Hepatic stellate cell (primary cell): ENCODE measurements at regions not wholly inside any gene's neighbourhood (a gene's known extent, or its start where the extent isn't known, plus 50 kb on each side); places are given as distances from the start of the nearest gene placed in this dataset.
"Not testable (repeated sequence)": the region's sequence is repeated elsewhere in the genome, so short reads cannot be mapped to it uniquely, and the experiment has no call there.

Experiments
- DNase-seq: peaks from one replicate; pipeline ENCODE4 v3.0.0; 2011; ENCODE audit warnings: low spot score

GRCh38 chr2:4992226-4992625 is 700.0 kb upstream of the SOX11 start:
- no peak for DNase-seq

- no peak for DNase-seq
These were observed 696.7 kb upstream of the SOX11 start for GRCh38 chr2:4995466-4995865.

DNA sequence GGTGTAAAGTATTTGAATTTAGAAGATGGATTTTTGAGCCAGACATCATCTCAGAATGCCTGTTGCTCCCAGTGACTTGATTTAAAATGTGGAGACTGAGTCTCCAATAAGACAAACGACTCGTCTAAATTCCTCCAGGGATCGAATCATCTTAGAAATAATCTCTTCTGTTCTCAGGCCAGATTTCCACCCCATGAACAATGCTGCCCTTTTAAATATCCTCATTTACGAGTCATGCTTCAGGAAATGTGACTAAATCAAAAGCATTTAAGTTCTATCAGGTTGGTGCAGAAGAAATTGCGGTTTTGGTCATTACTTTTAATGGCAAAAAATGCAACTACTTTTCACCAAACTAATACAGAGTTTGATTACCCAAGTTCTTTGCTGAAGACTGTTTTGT is 684.6 kb upstream of the SOX11 start:
- no peak for DNase-seq

- no peak for DNase-seq
These were observed 672.9 kb upstream of the SOX11 start for GRCh38 chr2:5019324-5019723.

GRCh38 chr2:5020116-5020875 is 671.9 kb upstream of the SOX11 start:
- no peak for DNase-seq

- DNase-seq: no peak
These were observed 671.0 kb upstream of the SOX11 start for GRCh38 chr2:5021136-5021535.

- no peak for DNase-seq
These were observed 670.1 kb upstream of the SOX11 start for GRCh38 chr2:5022061-5022460.

- DNase-seq: not testable (repeated sequence)
These were observed 669.2 kb upstream of the SOX11 start for GRCh38 chr2:5022708-5023635.

GRCh38 chr2:5026571-5027234 is 665.5 kb upstream of the SOX11 start:
- DNase-seq: no peak

DNA sequence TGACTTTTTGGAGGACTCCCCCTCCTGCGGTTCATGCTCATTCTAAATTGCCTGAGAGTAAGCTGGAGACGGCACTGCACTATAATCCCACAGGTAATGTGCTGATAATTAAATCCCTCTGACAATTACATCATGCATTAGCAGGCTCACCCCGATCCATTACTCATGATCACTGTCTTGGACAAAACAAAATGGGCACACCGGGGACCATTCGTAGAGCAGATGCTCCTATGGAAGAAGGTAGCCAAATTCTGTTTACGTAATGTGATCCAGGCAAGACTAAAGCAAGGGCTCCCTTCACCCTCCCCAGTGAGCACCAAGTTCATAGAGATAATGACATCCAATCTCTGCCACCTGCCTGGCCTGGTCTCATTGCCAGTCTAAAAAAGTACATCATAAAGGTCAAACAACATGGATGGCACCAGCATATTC is 657.1 kb upstream of the SOX11 start:
- no peak for DNase-seq

- no peak for DNase-seq
These were observed 655.9 kb upstream of the SOX11 start for GRCh38 chr2:5036256-5036655.

DNA sequence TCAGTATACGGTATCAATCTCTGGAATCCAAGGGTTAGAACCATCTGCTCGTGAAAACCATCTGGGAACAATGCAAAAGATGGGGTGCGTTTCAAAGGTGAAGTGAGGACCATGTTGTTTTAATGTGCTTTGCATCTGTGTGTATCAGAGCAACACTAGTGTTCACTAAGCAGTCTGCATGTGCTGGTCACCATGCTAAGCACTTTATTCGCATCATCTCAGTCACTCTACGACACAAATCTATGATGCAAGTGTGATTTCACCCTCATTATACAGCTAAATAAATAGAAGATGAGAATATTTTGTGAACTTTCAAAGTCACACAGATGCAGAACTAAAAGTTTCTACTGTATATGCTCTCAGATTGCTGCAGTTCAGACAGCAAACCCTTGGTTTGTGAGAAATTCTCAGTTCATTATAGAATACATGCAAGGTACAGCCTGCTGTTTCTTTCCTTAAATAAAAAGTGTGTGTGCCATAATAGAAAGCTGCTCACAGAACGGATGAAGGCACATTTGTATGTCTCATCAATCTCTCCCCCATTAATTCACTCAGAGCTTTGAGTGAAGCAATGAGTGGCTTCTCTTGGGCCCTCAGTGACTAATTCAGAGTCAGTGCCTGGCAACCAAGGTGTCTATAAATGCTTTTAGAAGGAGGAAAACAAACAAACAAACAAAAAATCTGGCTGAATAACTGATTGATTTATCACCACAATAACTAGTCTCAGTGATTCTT is 652.8 kb upstream of the SOX11 start:
- no peak for DNase-seq

DNA sequence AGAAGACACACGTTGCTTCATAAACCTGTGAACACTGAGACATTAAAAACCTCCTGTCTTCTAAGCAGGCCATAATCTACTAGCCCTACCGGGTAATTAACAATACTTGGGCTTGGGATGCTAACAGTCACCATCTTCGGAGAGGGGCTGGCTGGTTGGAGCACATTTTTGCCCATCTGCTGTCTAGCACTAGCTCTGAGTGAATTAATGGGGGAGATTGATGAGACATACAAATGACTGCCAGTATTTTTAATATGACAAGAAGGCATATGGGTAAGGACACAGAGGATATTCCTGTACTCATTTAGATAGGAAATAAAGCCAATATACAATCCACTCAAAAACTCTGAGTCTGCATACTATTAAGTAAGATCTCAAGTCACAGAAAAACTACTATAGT is 651.6 kb upstream of the SOX11 start:
- no peak for DNase-seq

GRCh38 chr2:5041501-5041900 is 650.7 kb upstream of the SOX11 start:
- DNase-seq: no peak

DNA sequence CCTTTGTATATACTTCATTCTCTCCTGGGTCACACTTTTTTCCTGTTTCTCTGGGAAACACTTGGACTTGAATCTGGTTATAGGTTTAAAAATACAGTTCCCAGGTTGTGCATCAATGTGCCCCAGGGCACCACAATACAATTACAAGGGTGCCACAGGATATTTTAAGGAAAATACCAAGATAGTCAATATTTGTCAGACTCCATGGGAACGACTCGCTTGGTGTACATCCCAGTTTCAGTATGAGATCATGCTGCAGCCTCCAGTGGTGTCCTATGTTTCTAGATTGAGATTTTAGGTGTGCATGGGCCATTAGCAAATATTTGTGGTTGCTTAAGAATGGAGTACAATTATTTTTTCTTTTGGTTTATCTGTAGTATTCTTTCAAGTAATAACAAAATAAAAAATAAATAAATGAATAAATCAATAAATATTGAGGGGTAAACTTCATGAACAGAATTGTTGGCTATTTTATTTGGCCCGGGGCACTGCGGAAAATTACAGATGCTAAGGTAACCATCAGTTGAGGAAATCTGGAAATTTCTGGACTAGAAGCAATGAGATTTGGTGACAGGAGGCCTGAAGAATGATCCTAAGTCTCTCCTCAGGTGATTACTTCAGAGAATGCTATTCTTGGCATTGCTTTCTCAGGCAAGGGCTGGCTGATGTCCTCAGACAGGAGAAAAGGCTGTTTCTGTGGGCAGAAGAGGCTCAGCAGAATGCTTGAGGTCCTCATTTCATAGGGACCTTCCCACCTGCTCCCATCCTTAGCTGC is 649.3 kb upstream of the SOX11 start:
- DNase-seq: no peak

GRCh38 chr2:5051300-5051699 is 640.9 kb upstream of the SOX11 start:
- DNase-seq: no peak

GRCh38 chr2:5052905-5053304 is 639.3 kb upstream of the SOX11 start:
- no peak for DNase-seq

- no peak for DNase-seq
These were observed 634.3 kb upstream of the SOX11 start for GRCh38 chr2:5057891-5058351.

DNA sequence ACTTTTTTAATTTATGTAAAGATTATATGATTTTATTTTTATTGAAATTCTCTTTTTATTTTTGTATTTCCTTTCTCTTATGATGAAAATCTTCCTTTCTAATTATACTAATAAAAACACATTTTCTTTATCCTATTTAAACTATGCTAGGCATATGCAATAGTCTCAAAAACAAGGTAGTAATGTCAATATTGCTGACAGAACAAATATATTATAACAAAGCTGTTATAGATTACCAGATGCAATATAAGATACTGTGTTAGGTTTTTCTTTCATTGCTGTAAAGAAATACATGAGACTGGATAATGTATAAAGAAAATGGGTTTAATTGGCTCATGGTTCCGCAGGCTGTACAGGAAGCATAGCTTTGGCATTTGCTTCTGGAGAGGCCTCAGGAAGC is 631.2 kb upstream of the SOX11 start:
- no peak for DNase-seq

DNA sequence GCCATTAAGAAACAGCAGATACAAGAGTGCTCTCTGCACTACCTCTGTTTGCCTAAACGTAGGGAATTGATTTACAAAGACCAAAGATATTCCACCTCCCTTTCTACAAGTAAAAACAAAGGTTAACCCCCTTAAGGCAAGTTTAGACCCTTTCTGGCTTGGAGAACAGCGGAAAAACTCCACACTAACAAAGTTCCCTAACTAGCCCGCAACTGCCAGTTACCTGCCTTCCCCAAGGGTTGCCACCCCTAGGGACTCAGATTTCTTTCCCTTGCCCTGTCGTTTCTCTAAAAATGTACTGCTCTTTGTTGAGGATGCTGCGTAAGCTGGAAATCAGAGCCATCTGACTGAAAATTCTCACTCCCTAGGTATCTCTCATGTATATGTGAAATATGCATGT is 627.5 kb upstream of the SOX11 start:
- DNase-seq: no peak

- no peak for DNase-seq
These were observed 624.4 kb upstream of the SOX11 start for GRCh38 chr2:5067816-5068215.
